Right hindlimb (tissue), 1 donor: ENCODE measurements at regions not wholly inside any gene's neighbourhood (a gene's known extent, or its start where the extent isn't known, plus 50 kb on each side); places are given as distances from the start of the nearest gene placed in this dataset.

Experiments used
- DNase-seq: peaks from one replicate; pipeline ENCODE4 v3.0.0-alpha.2; 2018

DNA sequence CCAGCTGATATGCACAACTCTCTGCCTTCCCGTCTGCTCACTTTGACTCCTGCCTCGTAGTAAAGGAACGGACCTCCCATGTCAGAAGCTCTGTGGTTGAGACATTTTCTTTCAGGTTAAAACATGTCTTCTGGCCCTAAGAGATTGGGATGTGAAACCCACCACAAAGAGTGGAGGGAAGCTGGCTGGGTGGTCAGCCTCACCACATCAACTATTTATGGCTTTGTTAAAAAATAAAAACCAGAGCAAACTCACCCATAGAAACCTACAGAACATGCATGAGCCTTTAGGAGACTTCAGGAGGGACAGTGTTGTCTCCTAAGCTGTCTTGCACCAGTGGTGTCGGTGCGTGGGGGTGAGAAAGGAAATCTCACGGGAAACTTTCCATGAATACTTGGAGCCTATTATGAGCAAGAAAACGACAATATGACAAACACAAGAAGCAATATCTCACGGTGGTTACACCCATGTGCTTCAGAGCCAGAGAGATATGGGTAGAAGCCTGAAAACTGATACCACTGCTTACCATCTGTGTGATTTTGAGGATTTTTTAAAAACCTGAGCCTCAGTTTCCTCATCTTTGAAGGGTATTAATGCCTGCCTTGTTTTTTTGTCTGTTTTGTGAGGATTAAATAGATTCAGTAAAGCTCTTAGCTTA, 61.7 kb upstream of the XYLT1 start:
- DNase-seq: no peak

DNA sequence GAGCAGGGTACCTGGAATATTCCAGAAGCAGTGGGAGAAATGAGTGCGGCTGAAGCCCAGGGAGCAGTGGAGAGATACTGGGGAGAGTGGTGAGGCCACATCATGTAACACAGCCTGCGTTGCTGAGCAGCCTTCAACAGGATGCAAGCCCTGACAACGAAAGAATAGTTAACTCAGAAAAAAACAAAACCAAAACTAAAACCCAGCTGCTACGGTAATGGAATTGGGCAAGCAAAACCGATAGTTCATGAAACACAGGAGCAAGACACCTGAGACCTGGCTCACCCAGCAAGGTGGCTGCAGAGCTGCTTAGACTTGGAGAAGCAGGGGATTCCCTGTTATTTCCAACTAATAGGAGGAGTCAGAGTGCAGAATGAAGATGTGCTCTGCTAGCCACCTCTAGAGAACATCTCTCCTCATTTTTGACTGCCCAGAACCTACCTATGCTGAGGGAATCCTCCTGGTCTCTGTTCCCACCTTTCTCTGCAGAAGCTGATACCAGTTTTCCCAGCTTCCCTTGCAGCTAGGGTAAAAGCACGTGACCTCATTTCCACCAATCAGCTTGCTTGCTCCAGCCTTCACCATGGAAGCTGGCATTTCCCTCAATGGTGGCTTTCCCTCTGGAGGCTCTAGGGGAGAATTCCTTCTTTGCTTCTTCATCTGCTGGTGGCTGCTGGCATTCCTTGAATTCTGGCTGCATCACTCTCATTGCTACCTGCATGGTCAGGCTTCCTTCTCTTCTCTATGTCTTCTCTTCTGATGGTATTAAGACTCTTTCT, 59.4 kb upstream of the XYLT1 start:
- DNase-seq: no peak

GRCh38 chr16:17526956-17527937, 56.5 kb upstream of the XYLT1 start:
- DNase-seq: no peak

GRCh38 chr16:17524656-17525055, 53.9 kb upstream of the XYLT1 start:
- no peak for DNase-seq

GRCh38 chr16:17520561-17520960, 49.8 kb upstream of the XYLT1 start:
- no peak for DNase-seq
